Caco-2 (cell line): ENCODE measurements at regions not wholly inside any gene's neighbourhood (a gene's known extent, or its start where the extent isn't known, plus 50 kb on each side); places are given as distances from the start of the nearest gene placed in this dataset.

ENCODE experiments used
- BruUV-seq: library from RNA; stranded (reverse); fragments of 400-500 nt; replicated peaks from 2 replicates; lab custom pipeline; 2021; lab: Mats Ljungman, UMichigan
- CTCF ChIA-PET: fragments of 300-600 bp; sonication (Branson Sonifier 250); formaldehyde crosslinking; loops from one replicate; lab custom pipeline; 2022; ENCODE audit warnings: antibody characterized with exemption; lab: Charles Lee
- POLR2A ChIA-PET: fragments of 300-600 bp; sonication (Branson Sonifier 250); formaldehyde crosslinking; loops from one replicate; lab custom pipeline; 2022; ENCODE audit warnings: antibody characterized with exemption; lab: Charles Lee
- DNase-seq, 2 experiments: peaks; one replicate each; pipeline versions ENCODE4 v3.0.0 to v3.0.0-alpha.2; 2020 to 2022
- H3K27me3 ChIP-seq: replicated peaks from 2 replicates; pipeline ENCODE4 v1.6.0; 2011; ENCODE audit warnings: low read length; ENCODE audit not compliant: control insufficient read depth, insufficient read depth
- H3K36me3 ChIP-seq: 2 replicates; pipeline ENCODE4 v1.5.1; 2011; ENCODE audit warnings: low read length; ENCODE audit not compliant: control insufficient read depth, insufficient read depth
- H3K4me1 ChIP-seq: fragments of 250-450 bp; sonication (Bioruptor Pico); 2 replicates; pipeline ENCODE4 v1.5.1; 2020; ENCODE audit warnings: mild to moderate bottlenecking
- H3K4me3 ChIP-seq: 2 replicates; pipeline ENCODE4 v1.5.1; 2011; ENCODE audit warnings: low read depth, mild to moderate bottlenecking, control low read depth, low read length
- H3K9me3 ChIP-seq: fragments of 250-450 bp; sonication (Bioruptor Pico); 2 replicates; pipeline ENCODE4 v1.5.1; 2020; ENCODE audit warnings: mild to moderate bottlenecking, moderate library complexity
- H3K27ac Mint-ChIP-seq: one replicate; pipeline ENCODE4 v1.8.0; 2022; ENCODE audit warnings: mixed read lengths; ENCODE audit not compliant: unreplicated experiment
- H3K27me3 Mint-ChIP-seq: one replicate; pipeline ENCODE4 v1.8.0; 2022; ENCODE audit warnings: mixed read lengths; ENCODE audit not compliant: insufficient read depth, unreplicated experiment
- H3K36me3 Mint-ChIP-seq: one replicate; pipeline ENCODE4 v1.8.0; 2022; ENCODE audit warnings: mild to moderate bottlenecking, mixed read lengths; ENCODE audit not compliant: insufficient read depth, unreplicated experiment
- H3K4me1 Mint-ChIP-seq: one replicate; pipeline ENCODE4 v1.8.0; 2022; ENCODE audit warnings: low read depth, mixed read lengths; ENCODE audit not compliant: unreplicated experiment
- H3K4me3 Mint-ChIP-seq: one replicate; pipeline ENCODE4 v1.8.0; 2022; ENCODE audit warnings: mild to moderate bottlenecking, moderate library complexity, mixed read lengths; ENCODE audit not compliant: unreplicated experiment
- H3K9me3 Mint-ChIP-seq: one replicate; pipeline ENCODE4 v1.8.0; 2022; ENCODE audit warnings: mixed read lengths; ENCODE audit not compliant: unreplicated experiment
- CTCF ChIP-seq, 2 experiments: fragments of 200-600 bp in 1 of 2; IDR thresholded peaks; 1 replicate in 1 of 2; 2 replicates in 1 of 2; pipeline versions ENCODE4 v1.5.1 to v1.8.0; 2011 to 2022; ENCODE audit warnings: antibody characterized with exemption in 1 of 2, control low read depth in 1 of 2, inconsistent platforms in 1 of 2, low read depth in 1 of 2, low read length in 1 of 2, mild to moderate bottlenecking in 1 of 2, moderate library complexity in 1 of 2; ENCODE audit not compliant: insufficient read depth in 1 of 2, severe bottlenecking in 1 of 2, unreplicated experiment in 1 of 2
- intact Hi-C: fragments of 100-400 bp; cut with micrococcal nuclease; formaldehyde crosslinking; loops from one replicate; pipeline ENCODE4 v1.10.0; 2022; ENCODE audit not compliant: unreplicated experiment

- Mint-ChIP-seq H3K27ac (no peak overlapping the region), H3K4me3 (no peak overlapping the region), H3K27me3 (peaks cover 5% of the 10 kb centered on the region), H3K36me3 (no peaks in the 10 kb centered on the region), H3K9me3 (no peaks in the 10 kb centered on the region), H3K4me1 (no peaks in the 10 kb centered on the region)
- H3K4me3 ChIP-seq, result no peak overlapping the region
- no peaks in the 10 kb centered on the region for H3K27me3 ChIP-seq
- ChIA-PET CTCF (no interaction called here), POLR2A (no interaction called here)
- H3K9me3 ChIP-seq, result no peaks in the 10 kb centered on the region
- DNase-seq, result no peak
- no peaks in the 10 kb centered on the region for H3K4me1 ChIP-seq
- no peaks in the 10 kb centered on the region for H3K36me3 ChIP-seq
- TF ChIP-seq CTCF (IDR thresholded peaks at IDR 0.05; ENCODE audit: insufficient read depth in 1 of 2, low read depth in 1 of 2, low read length in 1 of 2, severe bottlenecking in 1 of 2, unreplicated experiment in 1 of 2), result no peak
- intact Hi-C loops, result no loop called here
- BruUV-seq, result no TSS peak
Observed at GRCh38 chr16:6827267-6827666, 505.4 kb upstream of the RBFOX1 start.

GRCh38 chr16:6822041-6822440 lies 510.6 kb upstream of the RBFOX1 start:
- Mint-ChIP-seq H3K9me3 (no peaks in the 10 kb centered on the region), H3K4me1 (no peaks in the 10 kb centered on the region), H3K4me3 (no peak overlapping the region), H3K36me3 (no peaks in the 10 kb centered on the region), H3K27me3 (peaks cover 8% of the 10 kb centered on the region), H3K27ac (no peak overlapping the region)
- H3K4me3 ChIP-seq, result no peak overlapping the region
- no peaks in the 10 kb centered on the region for H3K36me3 ChIP-seq
- no peaks in the 10 kb centered on the region for H3K27me3 ChIP-seq
- TF ChIP-seq CTCF (IDR thresholded peaks at IDR 0.05; ENCODE audit: insufficient read depth in 1 of 2, low read depth in 1 of 2, low read length in 1 of 2, severe bottlenecking in 1 of 2, unreplicated experiment in 1 of 2), result no peak
- CTCF ChIA-PET, result no interaction called here
- no peaks in the 10 kb centered on the region for H3K4me1 ChIP-seq
- POLR2A ChIA-PET, result no interaction called here
- H3K9me3 ChIP-seq, result no peaks in the 10 kb centered on the region
- no peak for DNase-seq
- BruUV-seq, result no TSS peak
- intact Hi-C loops, result no loop called here

- Histone ChIP-seq H3K4me3 (no peak overlapping the region), H3K9me3 (no peaks in the 10 kb centered on the region), H3K36me3 (no peaks in the 10 kb centered on the region), H3K4me1 (no peaks in the 10 kb centered on the region), H3K27me3 (no peaks in the 10 kb centered on the region)
- Mint-ChIP-seq H3K4me3 (no peak overlapping the region), H3K9me3 (no peaks in the 10 kb centered on the region), H3K27ac (no peak overlapping the region), H3K36me3 (no peaks in the 10 kb centered on the region), H3K4me1 (no peaks in the 10 kb centered on the region), H3K27me3 (peaks cover 3% of the 10 kb centered on the region)
- intact Hi-C loops, result no loop called here
- DNase-seq, result no peak
- no TSS peak for BruUV-seq
- ChIA-PET POLR2A (no interaction called here), CTCF (no interaction called here)
- no peak for TF ChIP-seq CTCF (IDR thresholded peaks at IDR 0.05; ENCODE audit: insufficient read depth in 1 of 2, low read depth in 1 of 2, low read length in 1 of 2, severe bottlenecking in 1 of 2, unreplicated experiment in 1 of 2)
Observed at GRCh38 chr16:6804461-6804860, 528.2 kb upstream of the RBFOX1 start.
